CD4-positive, alpha-beta memory T cell (primary cell): ENCODE measurements at regions not wholly inside any gene's neighbourhood (a gene's known extent, or its start where the extent isn't known, plus 50 kb on each side); places are given as distances from the start of the nearest gene placed in this dataset.

Experiments used
- CTCF ChIA-PET: fragments of 350-600 bp; sonication (Branson Sonifier 250); formaldehyde crosslinking; loops from one replicate; lab custom pipeline; 2021; ENCODE audit warnings: inconsistent platforms; ENCODE audit not compliant: partially characterized antibody; lab: Charles Lee
- POLR2A ChIA-PET: fragments of 350-600 bp; sonication (Branson Sonifier 250); formaldehyde crosslinking; loops from one replicate; lab custom pipeline; 2021; ENCODE audit not compliant: partially characterized antibody; lab: Charles Lee
- DNase-seq, 5 donors: peaks; one replicate each; pipeline versions ENCODE4 v3.0.0 to v3.0.0-alpha.2; 2020 to 2022; ENCODE audit warnings: mixed read lengths in 1 of 5
- H3K27ac ChIP-seq: one replicate; pipeline ENCODE4 v1.7.0; 2013; ENCODE audit warnings: low read depth, low read length
- H3K27me3 ChIP-seq: 2 replicates; pipeline ENCODE4 v1.7.0; 2013; ENCODE audit warnings: mild to moderate bottlenecking, low read length, moderate library complexity; ENCODE audit not compliant: insufficient read depth
- H3K36me3 ChIP-seq: 2 replicates; pipeline ENCODE4 v1.7.0; 2013; ENCODE audit warnings: mild to moderate bottlenecking, low read length, moderate library complexity; ENCODE audit not compliant: insufficient read depth
- H3K4me1 ChIP-seq: 2 replicates; pipeline ENCODE4 v1.7.0; 2013; ENCODE audit warnings: mild to moderate bottlenecking, low read length, moderate library complexity; ENCODE audit not compliant: insufficient read depth
- H3K4me3 ChIP-seq, 2 donors: one replicate each; pipeline ENCODE4 v1.7.0; 2013; ENCODE audit warnings: low read length in 2 of 2, mild to moderate bottlenecking in 1 of 2
- H3K9me3 ChIP-seq, 2 donors: one replicate each; pipeline ENCODE4 v1.7.0; 2013; ENCODE audit warnings: low read length in 2 of 2, control low read depth in 1 of 2; ENCODE audit not compliant: control insufficient read depth in 1 of 2
- H3K27ac Mint-ChIP-seq, 7 donors: one replicate each; pipeline ENCODE4 v1.8.0; 2020 to 2021; ENCODE audit warnings: mixed read lengths in 7 of 7, mild to moderate bottlenecking in 6 of 7, inconsistent platforms in 3 of 7, moderate library complexity in 3 of 7
- H3K27me3 Mint-ChIP-seq, 2 donors: one replicate each; pipeline ENCODE4 v1.8.0; 2020 to 2021; ENCODE audit warnings: mixed read lengths in 2 of 2
- H3K36me3 Mint-ChIP-seq, 2 donors: one replicate each; pipeline ENCODE4 v1.8.0; 2020 to 2021; ENCODE audit warnings: mixed read lengths in 2 of 2, inconsistent platforms in 1 of 2, mild to moderate bottlenecking in 1 of 2
- H3K4me1 Mint-ChIP-seq, 4 donors: one replicate each; pipeline ENCODE4 v1.8.0; 2020 to 2021; ENCODE audit warnings: mixed read lengths in 4 of 4, mild to moderate bottlenecking in 1 of 4
- H3K4me3 Mint-ChIP-seq, 8 donors: one replicate each; pipeline ENCODE4 v1.8.0; 2020 to 2021; ENCODE audit warnings: mixed read lengths in 8 of 8, mild to moderate bottlenecking in 7 of 8, moderate library complexity in 6 of 8, inconsistent platforms in 3 of 8
- H3K9me3 Mint-ChIP-seq, 8 donors: one replicate each; pipeline ENCODE4 v1.8.0; 2020 to 2021; ENCODE audit warnings: mixed read lengths in 8 of 8, mild to moderate bottlenecking in 5 of 8, inconsistent platforms in 3 of 8, moderate library complexity in 1 of 8
- intact Hi-C: fragments of 100-400 bp; cut with micrococcal nuclease; formaldehyde crosslinking; loops from one replicate; pipeline ENCODE4 v1.15.1; 2023

GRCh38 chr7:106521541-106521940, 139.4 kb downstream of the CCDC71L start:
- H3K4me1 ChIP-seq, result peaks cover 17% of the 10 kb centered on the region
- Mint-ChIP-seq H3K9me3 (no peaks in the 10 kb centered on the region), H3K27ac (no peak overlapping the region), H3K36me3 (no peaks in the 10 kb centered on the region), H3K27me3 (peaks cover 13 to 17% of the 10 kb centered on the region in 2 donors), H3K4me1 (peaks cover 14 to 21% (median 19%) of the 10 kb centered on the region in 4 donors), H3K4me3 (no peak overlapping the region)
- H3K9me3 ChIP-seq, result no peaks in the 10 kb centered on the region
- POLR2A ChIA-PET, result no interaction called here
- DNase-seq, result no peak
- no peak overlapping the region for H3K27ac ChIP-seq
- CTCF ChIA-PET, result interaction anchor here (0.7 kb wide), 1 partner anchor 67 kb away, joined by 3 read pairs; no protein-coding TSS in a partner anchor
- intact Hi-C loops, result no loop called here
- H3K4me3 ChIP-seq, result no peak overlapping the region
- H3K27me3 ChIP-seq, result no peaks in the 10 kb centered on the region
- no peaks in the 10 kb centered on the region for H3K36me3 ChIP-seq

- H3K9me3 ChIP-seq, result no peaks in the 10 kb centered on the region
- Mint-ChIP-seq H3K27me3 (peaks cover 13 to 17% of the 10 kb centered on the region in 2 donors), H3K9me3 (no peaks in the 10 kb centered on the region), H3K4me3 (no peak overlapping the region), H3K27ac (no peak overlapping the region), H3K36me3 (no peaks in the 10 kb centered on the region), H3K4me1 (peaks cover 13 to 21% (median 19%) of the 10 kb centered on the region in 4 donors)
- H3K36me3 ChIP-seq, result no peaks in the 10 kb centered on the region
- DNase-seq, result no peak
- no peak overlapping the region for H3K4me3 ChIP-seq
- no peak overlapping the region for H3K27ac ChIP-seq
- H3K4me1 ChIP-seq, result peaks cover 17% of the 10 kb centered on the region
- H3K27me3 ChIP-seq, result no peaks in the 10 kb centered on the region
- CTCF ChIA-PET, result interaction anchor here (0.7 kb wide), 1 partner anchor 67 kb away, joined by 3 read pairs; no protein-coding TSS in a partner anchor
- intact Hi-C loops, result no loop called here
- POLR2A ChIA-PET, result no interaction called here
These were observed 139.9 kb downstream of the CCDC71L start for GRCh38 chr7:106520962-106521514.

DNA sequence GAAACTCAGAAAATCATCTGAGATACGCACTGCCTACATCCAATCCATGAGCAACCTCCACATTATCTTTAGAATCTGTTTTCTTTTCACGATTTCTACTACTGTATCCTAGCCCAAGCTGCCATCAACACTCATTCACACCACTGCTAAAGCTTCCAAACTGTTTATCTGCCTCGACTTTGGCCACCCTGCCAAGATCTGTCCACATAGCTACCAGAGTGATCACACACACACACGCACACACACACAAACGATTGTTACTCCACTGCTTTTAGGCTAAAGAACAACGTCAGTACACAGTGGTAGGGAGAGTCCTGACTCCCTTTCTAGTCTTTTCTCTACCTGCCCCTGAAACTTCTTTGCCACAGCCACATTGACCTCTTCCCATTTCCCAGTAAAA, 142.0 kb downstream of the CCDC71L start:
- intact Hi-C loops, result no loop called here
- Histone ChIP-seq H3K9me3 (no peaks in the 10 kb centered on the region), H3K4me1 (no peaks in the 10 kb centered on the region), H3K4me3 (no peak overlapping the region), H3K27me3 (no peaks in the 10 kb centered on the region), H3K36me3 (no peaks in the 10 kb centered on the region), H3K27ac (no peak overlapping the region)
- H3K4me3 Mint-ChIP-seq, result no peak overlapping the region
- ChIA-PET CTCF (no interaction called here), POLR2A (no interaction called here)
- peaks cover 3 to 10% (median 5%) of the 10 kb centered on the region in 4 donors for H3K4me1 Mint-ChIP-seq
- no peaks in the 10 kb centered on the region for H3K36me3 Mint-ChIP-seq
- no peak overlapping the region for H3K27ac Mint-ChIP-seq
- H3K9me3 Mint-ChIP-seq, result no peaks in the 10 kb centered on the region
- no peak for DNase-seq
- H3K27me3 Mint-ChIP-seq, result peaks cover 13 to 14% of the 10 kb centered on the region in 2 donors

DNA sequence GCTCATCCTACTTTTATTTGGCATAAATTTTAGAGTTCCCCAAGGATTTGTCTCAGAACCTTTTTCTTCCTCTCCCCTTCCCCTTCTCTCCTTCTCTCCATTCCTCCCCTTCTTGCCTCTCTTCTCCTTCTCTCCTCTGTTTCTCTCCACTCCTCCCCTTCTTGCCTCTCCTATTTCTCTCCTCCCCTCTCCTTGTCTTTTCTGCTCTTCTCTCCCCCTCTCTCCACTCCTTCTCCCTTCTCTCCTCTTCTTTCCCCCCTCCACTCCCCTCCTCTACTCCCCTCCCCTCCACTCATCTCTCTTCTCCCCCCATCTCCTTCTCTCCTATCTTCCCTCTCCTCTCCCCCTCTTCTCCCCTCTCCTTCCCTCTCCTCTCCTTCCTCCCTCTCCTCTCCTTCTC, 142.7 kb downstream of the CCDC71L start:
- H3K4me1 Mint-ChIP-seq, result peaks cover 0 to 4% (median 3%) of the 10 kb centered on the region in 4 donors
- POLR2A ChIA-PET, result no interaction called here

GRCh38 chr7:106517508-106517907, 143.4 kb downstream of the CCDC71L start:
- POLR2A ChIA-PET, result no interaction called here
- H3K4me1 ChIP-seq, result no peaks in the 10 kb centered on the region
- H3K27ac Mint-ChIP-seq, result no peak overlapping the region
- H3K9me3 Mint-ChIP-seq, result no peaks in the 10 kb centered on the region
- H3K36me3 ChIP-seq, result no peaks in the 10 kb centered on the region
- H3K4me3 Mint-ChIP-seq, result no peak overlapping the region
- DNase-seq, result no peak
- H3K27me3 ChIP-seq, result no peaks in the 10 kb centered on the region
- no peaks in the 10 kb centered on the region for H3K9me3 ChIP-seq
- intact Hi-C loops, result no loop called here
- no peak overlapping the region for H3K4me3 ChIP-seq
- H3K36me3 Mint-ChIP-seq, result no peaks in the 10 kb centered on the region
- peaks cover 13 to 14% of the 10 kb centered on the region in 2 donors for H3K27me3 Mint-ChIP-seq
- no peak overlapping the region for H3K27ac ChIP-seq
- CTCF ChIA-PET, result interaction anchor here (0.6 kb wide), 1 partner anchor 11 kb away, joined by 3 read pairs; no protein-coding TSS in a partner anchor
- H3K4me1 Mint-ChIP-seq, result peaks cover 0 to 4% (median 3%) of the 10 kb centered on the region in 4 donors

More for the DNA sequence above, 142.7 kb downstream of the CCDC71L start:
- no peaks in the 10 kb centered on the region for H3K9me3 Mint-ChIP-seq
- Histone ChIP-seq H3K4me1 (no peaks in the 10 kb centered on the region), H3K36me3 (no peaks in the 10 kb centered on the region), H3K27me3 (no peaks in the 10 kb centered on the region), H3K27ac (no peak overlapping the region), H3K9me3 (no peaks in the 10 kb centered on the region), H3K4me3 (no peak overlapping the region)
- no peak for DNase-seq
- H3K27me3 Mint-ChIP-seq, result peaks cover 13 to 14% of the 10 kb centered on the region in 2 donors
- intact Hi-C loops, result no loop called here
- H3K27ac Mint-ChIP-seq, result no peak overlapping the region
- H3K4me3 Mint-ChIP-seq, result no peak overlapping the region
- no peaks in the 10 kb centered on the region for H3K36me3 Mint-ChIP-seq
- CTCF ChIA-PET, result no interaction called here

- H3K4me1 ChIP-seq, result no peaks in the 10 kb centered on the region
- no peak overlapping the region for H3K4me3 ChIP-seq
- Mint-ChIP-seq H3K36me3 (no peaks in the 10 kb centered on the region), H3K27ac (no peak overlapping the region), H3K27me3 (peaks cover 14 to 16% of the 10 kb centered on the region in 2 donors), H3K4me3 (no peak overlapping the region), H3K9me3 (no peaks in the 10 kb centered on the region), H3K4me1 (peaks cover 0 to 4% (median 3%) of the 10 kb centered on the region in 4 donors)
- CTCF ChIA-PET, result no interaction called here
- H3K27ac ChIP-seq, result no peak overlapping the region
- intact Hi-C loops, result no loop called here
- POLR2A ChIA-PET, result no interaction called here
- no peaks in the 10 kb centered on the region for H3K36me3 ChIP-seq
- no peak for DNase-seq
- H3K27me3 ChIP-seq, result no peaks in the 10 kb centered on the region
- no peaks in the 10 kb centered on the region for H3K9me3 ChIP-seq
These were observed 145.6 kb downstream of the CCDC71L start for GRCh38 chr7:106515321-106515720.

GRCh38 chr7:106514881-106515280, 146.1 kb downstream of the CCDC71L start:
- DNase-seq, result no peak

More at GRCh38 chr7:106514881-106515280, 146.1 kb downstream of the CCDC71L start:
- Histone ChIP-seq H3K4me1 (no peaks in the 10 kb centered on the region), H3K27me3 (no peaks in the 10 kb centered on the region), H3K27ac (no peak overlapping the region), H3K36me3 (no peaks in the 10 kb centered on the region), H3K4me3 (no peak overlapping the region), H3K9me3 (no peaks in the 10 kb centered on the region)
- no peak overlapping the region for H3K27ac Mint-ChIP-seq
- H3K36me3 Mint-ChIP-seq, result no peaks in the 10 kb centered on the region
- intact Hi-C loops, result no loop called here
- H3K9me3 Mint-ChIP-seq, result no peaks in the 10 kb centered on the region
- peaks cover 0 to 4% (median 3%) of the 10 kb centered on the region in 4 donors for H3K4me1 Mint-ChIP-seq
- ChIA-PET CTCF (no interaction called here), POLR2A (no interaction called here)
- no peak overlapping the region for H3K4me3 Mint-ChIP-seq
- H3K27me3 Mint-ChIP-seq, result peaks cover 12 to 17% of the 10 kb centered on the region in 2 donors
